ENCODE measurements at regions not wholly inside any gene's neighbourhood (a gene's known extent, or its start where the extent isn't known, plus 50 kb on each side); places are given as distances from the start of the nearest gene placed in this dataset.
"Not testable (repeated sequence)": the region's sequence is repeated elsewhere in the genome, so short reads cannot be mapped to it uniquely, and the experiment has no call there.

DNA sequence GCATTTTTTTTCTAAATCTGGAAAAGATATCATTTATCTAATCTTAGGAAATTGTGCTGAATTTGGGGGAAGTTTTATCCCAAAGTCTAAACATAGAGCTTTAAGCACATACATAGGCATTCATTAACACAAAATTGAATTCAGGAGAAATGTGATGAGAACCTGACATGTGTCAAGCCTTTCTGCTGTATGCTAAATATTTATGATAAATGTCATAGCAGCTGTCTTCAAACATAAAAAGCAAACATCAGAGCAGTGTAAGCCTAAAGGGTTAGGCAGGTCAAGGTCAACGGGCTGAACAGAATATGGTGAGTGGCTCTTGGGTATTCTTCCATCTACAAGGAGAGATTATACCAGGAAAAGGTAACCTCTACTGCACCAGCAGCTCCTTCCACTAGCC is 737.2 kb upstream of the ZNF608 start:
- DNase-seq (ENCODE audit: low spot score), result no peak
- TF ChIP-seq, protein P1, sequence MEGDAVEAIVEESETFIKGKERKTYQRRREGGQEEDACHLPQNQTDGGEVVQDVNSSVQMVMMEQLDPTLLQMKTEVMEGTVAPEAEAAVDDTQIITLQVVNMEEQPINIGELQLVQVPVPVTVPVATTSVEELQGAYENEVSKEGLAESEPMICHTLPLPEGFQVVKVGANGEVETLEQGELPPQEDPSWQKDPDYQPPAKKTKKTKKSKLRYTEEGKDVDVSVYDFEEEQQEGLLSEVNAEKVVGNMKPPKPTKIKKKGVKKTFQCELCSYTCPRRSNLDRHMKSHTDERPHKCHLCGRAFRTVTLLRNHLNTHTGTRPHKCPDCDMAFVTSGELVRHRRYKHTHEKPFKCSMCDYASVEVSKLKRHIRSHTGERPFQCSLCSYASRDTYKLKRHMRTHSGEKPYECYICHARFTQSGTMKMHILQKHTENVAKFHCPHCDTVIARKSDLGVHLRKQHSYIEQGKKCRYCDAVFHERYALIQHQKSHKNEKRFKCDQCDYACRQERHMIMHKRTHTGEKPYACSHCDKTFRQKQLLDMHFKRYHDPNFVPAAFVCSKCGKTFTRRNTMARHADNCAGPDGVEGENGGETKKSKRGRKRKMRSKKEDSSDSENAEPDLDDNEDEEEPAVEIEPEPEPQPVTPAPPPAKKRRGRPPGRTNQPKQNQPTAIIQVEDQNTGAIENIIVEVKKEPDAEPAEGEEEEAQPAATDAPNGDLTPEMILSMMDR (IDR thresholded peaks at IDR 0.05; ENCODE audit: borderline replicate concordance, control extremely low read depth, extremely low read depth, insufficient read depth, missing control alignments), result no peak
- in situ Hi-C loops (cut with MboI; ENCODE audit: low sequenced_read_pairs, unreplicated experiment), result no loop called here

DNA sequence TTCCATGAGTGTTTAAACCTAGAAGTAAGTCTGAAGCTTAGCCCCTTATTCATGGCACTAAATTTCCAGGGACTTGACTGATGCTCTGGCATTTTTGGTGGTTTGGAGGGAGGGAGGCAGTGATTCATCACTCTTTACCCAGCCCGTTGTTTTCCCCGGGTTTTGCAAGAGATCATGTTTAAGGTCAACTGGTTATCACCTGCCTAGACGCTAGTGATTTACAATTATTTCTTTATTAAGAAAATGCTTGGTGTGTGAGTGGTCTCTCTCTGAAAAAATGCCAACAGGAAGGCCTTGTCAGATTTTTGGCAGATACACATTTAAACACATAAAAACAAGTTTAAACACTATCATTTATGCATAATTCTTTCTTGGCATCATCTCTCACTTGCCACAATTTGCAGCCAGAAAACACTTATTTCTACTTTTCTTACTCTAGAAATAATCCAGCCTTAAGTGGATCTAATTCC is 737.9 kb upstream of the ZNF608 start:
- TF ChIP-seq, protein P1 (IDR thresholded peaks at IDR 0.05; ENCODE audit: borderline replicate concordance, control extremely low read depth, extremely low read depth, insufficient read depth, missing control alignments), result no peak
- in situ Hi-C loops (cut with MboI; ENCODE audit: low sequenced_read_pairs, unreplicated experiment), result no loop called here

DNA sequence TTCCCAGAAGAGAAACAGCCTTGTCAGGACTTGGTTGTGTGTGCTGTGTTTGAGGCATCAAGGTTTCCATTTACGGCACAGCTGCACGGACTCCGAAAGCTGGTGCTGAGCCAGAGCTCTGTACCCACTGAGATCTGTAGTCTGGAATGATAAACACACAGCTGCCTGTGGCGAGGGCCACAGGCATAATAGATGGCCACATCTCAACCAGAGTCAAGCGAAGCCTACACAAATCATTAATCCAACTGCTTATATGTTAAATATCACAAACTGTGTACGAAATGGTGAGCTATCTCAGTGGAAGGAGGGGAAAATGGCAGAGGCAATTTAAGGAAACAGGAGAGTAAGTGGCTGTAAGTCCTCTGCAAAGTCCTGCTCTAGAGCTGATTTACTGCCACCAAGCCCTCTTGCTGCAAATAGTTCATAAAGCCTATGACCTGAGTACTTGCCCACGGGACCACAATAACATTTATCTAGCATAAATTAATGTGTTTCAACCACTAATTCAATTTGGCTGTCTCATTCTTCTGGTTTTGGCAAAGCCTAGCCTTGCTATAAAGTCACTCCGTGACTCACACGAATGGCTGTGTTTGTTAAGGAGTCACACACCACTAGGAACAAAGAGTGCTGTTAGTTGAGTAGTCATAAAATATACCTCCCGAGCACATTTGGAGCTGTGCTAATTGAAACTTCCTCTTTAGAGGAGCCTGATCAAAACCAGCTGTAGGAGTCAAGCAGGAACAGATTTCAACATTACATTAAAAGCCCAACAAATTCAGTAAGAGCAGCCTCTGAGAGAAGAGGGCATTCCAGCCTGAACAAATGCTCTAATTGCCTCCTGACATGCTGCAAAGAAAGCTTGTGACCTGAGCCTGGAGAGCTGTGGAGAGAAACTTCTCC is 738.6 kb upstream of the ZNF608 start:
- in situ Hi-C loops (cut with MboI; ENCODE audit: low sequenced_read_pairs, unreplicated experiment), result no loop called here
- TF ChIP-seq, protein P1 (IDR thresholded peaks at IDR 0.05; ENCODE audit: borderline replicate concordance, control extremely low read depth, extremely low read depth, insufficient read depth, missing control alignments), result no peak
- DNase-seq (ENCODE audit: low spot score), result no peak

More for the DNA sequence above, 737.9 kb upstream of the ZNF608 start:
- DNase-seq (ENCODE audit: low spot score), result no peak

DNA sequence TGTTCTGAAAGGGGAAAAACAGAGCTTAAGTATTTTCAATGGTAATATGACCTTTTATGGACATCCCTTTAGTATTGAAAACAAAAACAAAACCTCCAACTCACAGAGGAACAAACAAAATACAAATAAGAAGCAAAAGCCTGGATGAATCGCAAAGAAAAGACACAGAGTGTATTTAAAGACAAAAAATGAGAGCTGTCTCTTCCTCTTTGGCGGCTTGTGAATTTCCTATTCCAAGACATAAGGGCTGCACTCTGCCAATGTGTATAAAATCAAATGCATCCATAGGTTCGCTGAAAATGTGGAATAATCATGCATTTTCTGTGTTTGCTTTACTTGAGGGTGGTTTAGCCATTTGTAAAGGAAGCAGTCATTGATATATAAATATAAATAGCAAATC is 739.3 kb upstream of the ZNF608 start:
- in situ Hi-C loops (cut with MboI; ENCODE audit: low sequenced_read_pairs, unreplicated experiment), result no loop called here
- no peak for DNase-seq (ENCODE audit: low spot score)
- TF ChIP-seq, protein P1 (IDR thresholded peaks at IDR 0.05; ENCODE audit: borderline replicate concordance, control extremely low read depth, extremely low read depth, insufficient read depth, missing control alignments), result no peak

DNA sequence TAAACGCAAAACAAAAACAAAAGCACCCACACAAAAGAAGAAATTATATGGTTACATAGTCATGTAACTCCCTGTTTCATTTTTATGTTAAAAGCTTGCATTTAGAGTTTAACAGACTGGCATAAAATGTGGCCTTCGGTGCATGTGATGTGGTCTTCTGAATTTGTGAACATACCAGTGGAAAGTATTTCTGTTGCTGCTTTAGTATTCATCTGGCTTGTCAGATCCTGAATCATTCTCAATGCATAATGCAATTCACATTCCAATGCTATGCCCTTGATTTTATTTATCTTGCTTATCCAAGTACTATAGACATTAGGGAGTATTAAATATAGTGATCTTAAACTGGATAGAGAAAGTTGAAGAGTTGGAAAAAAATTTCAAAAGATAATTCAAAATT is 740.2 kb upstream of the ZNF608 start:
- no peak for DNase-seq (ENCODE audit: low spot score)
- TF ChIP-seq, protein P1 (IDR thresholded peaks at IDR 0.05; ENCODE audit: borderline replicate concordance, control extremely low read depth, extremely low read depth, insufficient read depth, missing control alignments), result no peak
- in situ Hi-C loops (cut with MboI; ENCODE audit: low sequenced_read_pairs, unreplicated experiment), result no loop called here

DNA sequence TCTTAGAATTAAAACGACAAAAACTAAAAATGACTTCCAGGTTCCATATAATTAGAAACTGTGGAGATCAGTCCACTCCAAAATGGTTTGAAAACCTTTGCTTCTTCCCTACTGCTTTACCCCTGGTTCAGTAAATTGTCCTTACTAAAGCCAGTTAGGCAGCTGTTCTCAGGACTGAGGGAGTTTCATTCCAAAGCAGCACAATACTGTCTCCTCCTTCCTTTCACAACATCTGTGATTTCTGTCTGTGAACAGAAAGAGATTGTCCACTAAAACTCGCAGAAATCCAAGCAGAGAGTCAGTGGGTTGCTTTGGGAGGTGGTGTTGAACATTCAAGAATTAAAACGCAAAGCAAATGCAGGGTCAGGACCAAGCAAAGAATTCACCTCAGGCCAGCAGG is 740.8 kb upstream of the ZNF608 start:
- DNase-seq (ENCODE audit: low spot score), result no peak
- in situ Hi-C loops (cut with MboI; ENCODE audit: low sequenced_read_pairs, unreplicated experiment), result no loop called here
- TF ChIP-seq, protein P1 (IDR thresholded peaks at IDR 0.05; ENCODE audit: borderline replicate concordance, control extremely low read depth, extremely low read depth, insufficient read depth, missing control alignments), result no peak

DNA sequence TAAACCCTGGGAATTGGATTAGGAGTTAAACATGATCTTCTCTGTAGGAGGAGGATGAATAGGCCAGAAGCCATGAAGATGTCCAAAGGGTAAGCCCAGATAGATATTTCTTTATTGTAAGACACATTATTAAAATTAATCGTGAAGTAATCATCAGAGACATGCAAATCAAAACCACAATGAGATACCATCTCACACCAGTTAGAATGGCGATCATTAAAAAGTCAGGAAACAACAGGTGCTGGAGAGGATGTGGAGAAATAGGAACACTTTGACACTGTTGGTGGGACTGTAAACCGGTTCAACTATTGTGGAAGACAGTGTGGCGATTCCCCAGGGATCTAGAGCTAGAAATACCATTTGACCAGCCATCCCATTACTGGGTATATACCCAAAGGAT is 741.2 kb upstream of the ZNF608 start:
- DNase-seq (ENCODE audit: low spot score); in situ Hi-C loops (cut with MboI; ENCODE audit: low sequenced_read_pairs, unreplicated experiment): not testable (repeated sequence)

Measured in GM13976 (cell line).